Neural cell (in vitro differentiated cells): ENCODE measurements at regions not wholly inside any gene's neighbourhood (a gene's known extent, or its start where the extent isn't known, plus 50 kb on each side); places are given as distances from the start of the nearest gene placed in this dataset.

Source experiments
- H2AFZ ChIP-seq: fragments of 200-600, 300-800 bp; sonication (generic), shearing (Covaris generic); 2 replicates; pipeline ENCODE4 v1.6.0; 2014; ENCODE audit warnings: low read depth, mild to moderate bottlenecking, antibody characterized with exemption, low read length, moderate library complexity
- H3F3A ChIP-seq: fragments of 200-600 bp; shearing (Covaris generic); 2 replicates; pipeline ENCODE4 v1.6.1; 2016; ENCODE audit warnings: mild to moderate bottlenecking, moderate library complexity, mixed read lengths, antibody characterized with exemption, low read length; ENCODE audit not compliant: insufficient read depth, poor library complexity, severe bottlenecking
- H3K27ac ChIP-seq: fragments of 200-600, 300-800 bp; sonication (generic), shearing (Covaris generic); 2 replicates; pipeline ENCODE4 v1.5.1; 2014; ENCODE audit warnings: mild to moderate bottlenecking, low read length, moderate library complexity
- H3K27me3 ChIP-seq: fragments of 300-800, 200-600 bp; sonication (generic), shearing (Covaris generic); 2 replicates; pipeline ENCODE4 v1.6.0; 2014; ENCODE audit warnings: mild to moderate bottlenecking, low read depth, low read length, moderate library complexity; ENCODE audit not compliant: insufficient read depth
- H3K36me3 ChIP-seq: fragments of 300-800, 200-600 bp; sonication (generic), shearing (Covaris generic); 2 replicates; pipeline ENCODE4 v1.5.1; 2014; ENCODE audit warnings: mild to moderate bottlenecking, antibody characterized with exemption, low read length, moderate library complexity; ENCODE audit not compliant: insufficient read depth
- H3K4me2 ChIP-seq: fragments of 300-800, 200-600 bp; sonication (generic), shearing (Covaris generic); 2 replicates; pipeline ENCODE4 v1.6.0; 2014; ENCODE audit warnings: mild to moderate bottlenecking, low read length
- H3K4me3 ChIP-seq: fragments of 300-800, 200-600 bp; sonication (generic), shearing (Covaris generic); 2 replicates; pipeline ENCODE4 v1.5.1; 2014; ENCODE audit warnings: mild to moderate bottlenecking, low read length, moderate library complexity
- H3K79me2 ChIP-seq: fragments of 200-600 bp; shearing (Covaris generic); replicated peaks from 2 replicates; pipeline ENCODE4 v1.6.0; 2014; ENCODE audit warnings: mild to moderate bottlenecking, low read length, moderate library complexity; ENCODE audit not compliant: insufficient read depth
- H3K9ac ChIP-seq: fragments of 300-800, 200-600 bp; sonication (generic), shearing (Covaris generic); 2 replicates; pipeline ENCODE4 v1.6.1; 2016; ENCODE audit warnings: mild to moderate bottlenecking, low read length, mixed read lengths
- H3K9me2 ChIP-seq: fragments of 200-600 bp; shearing (Covaris generic); 2 replicates; pipeline ENCODE4 v1.6.1; 2016; ENCODE audit warnings: mild to moderate bottlenecking, low read length, mixed read lengths; ENCODE audit not compliant: insufficient read depth
- H3K9me3 ChIP-seq: fragments of 200-600, 300-800 bp; sonication (generic), shearing (Covaris generic); 2 replicates; pipeline ENCODE4 v1.6.1; 2016; ENCODE audit warnings: mild to moderate bottlenecking, mixed run types, low read length, moderate library complexity, mixed read lengths
- H4K20me1 ChIP-seq: fragments of 200-600 bp; shearing (Covaris generic); 2 replicates; pipeline ENCODE4 v1.6.1; 2016; ENCODE audit warnings: mild to moderate bottlenecking, mixed run types; ENCODE audit not compliant: insufficient read depth
- EP300 ChIP-seq: fragments of 450-650 bp; conservative IDR thresholded peaks from 2 replicates; pipeline ENCODE4 v1.6.1; 2014; ENCODE audit warnings: antibody characterized with exemption, mild to moderate bottlenecking, moderate library complexity; ENCODE audit not compliant: poor library complexity, severe bottlenecking
- EZH2 ChIP-seq: fragments of 200-600, 300-800 bp; shearing (Covaris generic), sonication (generic); IDR thresholded peaks from 2 replicates; pipeline ENCODE4 v1.6.1; 2014; ENCODE audit warnings: antibody characterized with exemption, low read length, borderline replicate concordance, mild to moderate bottlenecking; ENCODE audit not compliant: insufficient read depth, poor library complexity, severe bottlenecking
- MXI1 ChIP-seq: fragments of 450-650 bp; conservative IDR thresholded peaks from 2 replicates; pipeline ENCODE4 v1.6.1; 2014; ENCODE audit warnings: antibody characterized with exemption, mild to moderate bottlenecking; ENCODE audit not compliant: poor library complexity, severe bottlenecking
- POLR2AphosphoS5 ChIP-seq: IDR thresholded peaks from 2 replicates; pipeline ENCODE4 v1.6.1; 2012
- RAD21 ChIP-seq: fragments of 450-650 bp; conservative IDR thresholded peaks from 2 replicates; pipeline ENCODE4 v1.6.1; 2014; ENCODE audit warnings: antibody characterized with exemption, mild to moderate bottlenecking, moderate library complexity
- SMC3 ChIP-seq: fragments of 450-650 bp; conservative IDR thresholded peaks from 2 replicates; pipeline ENCODE4 v1.6.1; 2014; ENCODE audit warnings: antibody characterized with exemption, mild to moderate bottlenecking, moderate library complexity; ENCODE audit not compliant: poor library complexity
- TAF1 ChIP-seq: IDR thresholded peaks from 2 replicates; pipeline ENCODE4 v1.6.1; 2012; ENCODE audit warnings: low read depth
- TF ChIP-seq, protein P1 (sequence below): fragments of 450-650 bp; IDR thresholded peaks from 2 replicates; pipeline ENCODE4 v1.5.1; 2014; ENCODE audit warnings: antibody characterized with exemption, mild to moderate bottlenecking, moderate library complexity; ENCODE audit not compliant: poor library complexity, severe bottlenecking
- TF ChIP-seq, protein P2 (sequence below): IDR thresholded peaks from 2 replicates; pipeline ENCODE4 v1.6.1; 2012; ENCODE audit warnings: borderline replicate concordance

DNA sequence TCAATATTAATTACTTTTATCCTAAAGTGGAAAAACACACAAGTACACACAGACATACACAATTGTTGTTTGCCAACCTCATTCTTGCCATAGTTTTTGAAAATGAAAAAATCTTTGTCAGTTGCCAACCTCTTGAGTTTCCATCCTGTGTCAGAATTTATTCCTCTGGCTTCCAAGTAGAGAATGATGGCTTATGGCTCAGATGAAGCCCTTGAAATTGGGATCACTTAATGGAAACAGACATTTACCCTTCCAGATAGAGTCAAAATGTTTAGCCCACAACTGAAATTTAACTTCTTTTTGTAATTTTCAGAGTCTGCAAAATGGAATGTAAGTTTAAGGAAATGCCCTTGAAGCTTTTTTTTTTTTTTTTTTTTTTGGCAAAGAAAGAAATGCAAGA is 321.6 kb upstream of the TNP1 start:
- Histone ChIP-seq H3K9me2 (no peaks in the 10 kb centered on the region), H3F3A (no peaks in the 10 kb centered on the region), H3K27ac (no peak overlapping the region), H2AFZ (no peak overlapping the region), H3K36me3 (no peaks in the 10 kb centered on the region), H3K9me3 (no peaks in the 10 kb centered on the region), H4K20me1 (no peaks in the 10 kb centered on the region), H3K4me3 (no peak overlapping the region), H3K79me2 (no peaks in the 10 kb centered on the region), H3K4me2 (no peak overlapping the region), H3K27me3 (no peaks in the 10 kb centered on the region), H3K9ac (no peak overlapping the region)
- TF ChIP-seq SMC3 (no peak), MXI1 (no peak), RAD21 (no peak), EZH2 (no peak), POLR2AphosphoS5 (no peak), TAF1 (no peak), EP300 (no peak)
- TF ChIP-seq, protein P1, sequence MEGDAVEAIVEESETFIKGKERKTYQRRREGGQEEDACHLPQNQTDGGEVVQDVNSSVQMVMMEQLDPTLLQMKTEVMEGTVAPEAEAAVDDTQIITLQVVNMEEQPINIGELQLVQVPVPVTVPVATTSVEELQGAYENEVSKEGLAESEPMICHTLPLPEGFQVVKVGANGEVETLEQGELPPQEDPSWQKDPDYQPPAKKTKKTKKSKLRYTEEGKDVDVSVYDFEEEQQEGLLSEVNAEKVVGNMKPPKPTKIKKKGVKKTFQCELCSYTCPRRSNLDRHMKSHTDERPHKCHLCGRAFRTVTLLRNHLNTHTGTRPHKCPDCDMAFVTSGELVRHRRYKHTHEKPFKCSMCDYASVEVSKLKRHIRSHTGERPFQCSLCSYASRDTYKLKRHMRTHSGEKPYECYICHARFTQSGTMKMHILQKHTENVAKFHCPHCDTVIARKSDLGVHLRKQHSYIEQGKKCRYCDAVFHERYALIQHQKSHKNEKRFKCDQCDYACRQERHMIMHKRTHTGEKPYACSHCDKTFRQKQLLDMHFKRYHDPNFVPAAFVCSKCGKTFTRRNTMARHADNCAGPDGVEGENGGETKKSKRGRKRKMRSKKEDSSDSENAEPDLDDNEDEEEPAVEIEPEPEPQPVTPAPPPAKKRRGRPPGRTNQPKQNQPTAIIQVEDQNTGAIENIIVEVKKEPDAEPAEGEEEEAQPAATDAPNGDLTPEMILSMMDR = no peak
- TF ChIP-seq, protein P2, sequence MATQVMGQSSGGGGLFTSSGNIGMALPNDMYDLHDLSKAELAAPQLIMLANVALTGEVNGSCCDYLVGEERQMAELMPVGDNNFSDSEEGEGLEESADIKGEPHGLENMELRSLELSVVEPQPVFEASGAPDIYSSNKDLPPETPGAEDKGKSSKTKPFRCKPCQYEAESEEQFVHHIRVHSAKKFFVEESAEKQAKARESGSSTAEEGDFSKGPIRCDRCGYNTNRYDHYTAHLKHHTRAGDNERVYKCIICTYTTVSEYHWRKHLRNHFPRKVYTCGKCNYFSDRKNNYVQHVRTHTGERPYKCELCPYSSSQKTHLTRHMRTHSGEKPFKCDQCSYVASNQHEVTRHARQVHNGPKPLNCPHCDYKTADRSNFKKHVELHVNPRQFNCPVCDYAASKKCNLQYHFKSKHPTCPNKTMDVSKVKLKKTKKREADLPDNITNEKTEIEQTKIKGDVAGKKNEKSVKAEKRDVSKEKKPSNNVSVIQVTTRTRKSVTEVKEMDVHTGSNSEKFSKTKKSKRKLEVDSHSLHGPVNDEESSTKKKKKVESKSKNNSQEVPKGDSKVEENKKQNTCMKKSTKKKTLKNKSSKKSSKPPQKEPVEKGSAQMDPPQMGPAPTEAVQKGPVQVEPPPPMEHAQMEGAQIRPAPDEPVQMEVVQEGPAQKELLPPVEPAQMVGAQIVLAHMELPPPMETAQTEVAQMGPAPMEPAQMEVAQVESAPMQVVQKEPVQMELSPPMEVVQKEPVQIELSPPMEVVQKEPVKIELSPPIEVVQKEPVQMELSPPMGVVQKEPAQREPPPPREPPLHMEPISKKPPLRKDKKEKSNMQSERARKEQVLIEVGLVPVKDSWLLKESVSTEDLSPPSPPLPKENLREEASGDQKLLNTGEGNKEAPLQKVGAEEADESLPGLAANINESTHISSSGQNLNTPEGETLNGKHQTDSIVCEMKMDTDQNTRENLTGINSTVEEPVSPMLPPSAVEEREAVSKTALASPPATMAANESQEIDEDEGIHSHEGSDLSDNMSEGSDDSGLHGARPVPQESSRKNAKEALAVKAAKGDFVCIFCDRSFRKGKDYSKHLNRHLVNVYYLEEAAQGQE = no peak

DNA sequence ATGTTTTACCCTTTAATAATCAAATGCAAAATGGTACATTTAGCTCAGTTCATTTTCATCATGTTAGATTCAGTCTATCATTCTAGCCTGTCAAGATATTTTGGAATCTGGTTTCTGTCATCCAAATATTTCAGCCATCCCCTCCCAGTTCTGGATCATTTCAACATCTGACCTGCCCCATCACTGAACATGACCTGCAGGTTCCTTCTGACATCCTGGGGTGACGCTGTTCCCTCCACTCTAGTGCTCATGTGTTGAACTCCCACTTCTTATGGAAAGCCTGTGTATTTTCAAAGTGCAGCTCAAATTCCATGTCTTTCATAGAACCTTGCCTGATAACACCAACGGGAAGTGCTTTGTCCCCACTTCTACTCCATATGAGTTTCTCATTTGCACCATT is 320.0 kb upstream of the TNP1 start:
- Histone ChIP-seq H3K27me3 (no peaks in the 10 kb centered on the region), H3K9me3 (no peaks in the 10 kb centered on the region)
- TF ChIP-seq, protein P2 = no peak
- TF ChIP-seq EZH2 = no peak
- no peak for TF ChIP-seq POLR2AphosphoS5
- no peak for TF ChIP-seq TAF1
- TF ChIP-seq SMC3 = no peak
- no peak for TF ChIP-seq RAD21
- TF ChIP-seq MXI1 = no peak
- TF ChIP-seq EP300 = no peak
- TF ChIP-seq, protein P1 = no peak

More for the DNA sequence above, 320.0 kb upstream of the TNP1 start:
- no peaks in the 10 kb centered on the region for H3K36me3 ChIP-seq
- H3K4me3 ChIP-seq = no peak overlapping the region
- no peak overlapping the region for H3K27ac ChIP-seq
- no peaks in the 10 kb centered on the region for H3K9me2 ChIP-seq
- H3K9ac ChIP-seq = no peak overlapping the region
- H3F3A ChIP-seq = no peaks in the 10 kb centered on the region
- H3K79me2 ChIP-seq = no peaks in the 10 kb centered on the region
- no peak overlapping the region for H2AFZ ChIP-seq
- H3K4me2 ChIP-seq = no peak overlapping the region
- no peaks in the 10 kb centered on the region for H4K20me1 ChIP-seq
